OCI-LY1 (cell line): ENCODE measurements at regions not wholly inside any gene's neighbourhood (a gene's known extent, or its start where the extent isn't known, plus 50 kb on each side); places are given as distances from the start of the nearest gene placed in this dataset.

Experiments used
- CTCF ChIP-seq: fragments of 200-600 bp; sonication (generic), shearing (Covaris generic); IDR thresholded peaks from 2 replicates; pipeline ENCODE4 v1.5.1; 2017; ENCODE audit warnings: mild to moderate bottlenecking, antibody characterized with exemption, low read length, moderate library complexity, mixed read lengths
- EZH2 ChIP-seq: fragments of 200-600 bp; sonication (generic), shearing (Covaris generic); IDR thresholded peaks from 2 replicates; pipeline ENCODE4 v1.8.0; 2017; ENCODE audit warnings: borderline replicate concordance, mixed run types, mild to moderate bottlenecking, antibody characterized with exemption, low read length, moderate library complexity, mixed read lengths

GRCh38 chr2:180823546-180824141 is 156.8 kb upstream of the UBE2E3 start:
- TF ChIP-seq CTCF (no peak), EZH2 (no peak)
